Stimulated activated CD4-positive, alpha-beta T cell treated with anti-CD3 and anti-CD28 coated beads, Interleukin-2, amount 100 ng/mL, for 48 hours (primary cell): ENCODE measurements at regions not wholly inside any gene's neighbourhood (a gene's known extent, or its start where the extent isn't known, plus 50 kb on each side); places are given as distances from the start of the nearest gene placed in this dataset.
A peak's percentile ranks its signal among the peaks of the same experiment; 100 is the strongest.

Experiments
- DNase-seq, 2 donors: peaks; one replicate each; pipeline ENCODE4 v3.0.0-alpha.2; 2020

DNA sequence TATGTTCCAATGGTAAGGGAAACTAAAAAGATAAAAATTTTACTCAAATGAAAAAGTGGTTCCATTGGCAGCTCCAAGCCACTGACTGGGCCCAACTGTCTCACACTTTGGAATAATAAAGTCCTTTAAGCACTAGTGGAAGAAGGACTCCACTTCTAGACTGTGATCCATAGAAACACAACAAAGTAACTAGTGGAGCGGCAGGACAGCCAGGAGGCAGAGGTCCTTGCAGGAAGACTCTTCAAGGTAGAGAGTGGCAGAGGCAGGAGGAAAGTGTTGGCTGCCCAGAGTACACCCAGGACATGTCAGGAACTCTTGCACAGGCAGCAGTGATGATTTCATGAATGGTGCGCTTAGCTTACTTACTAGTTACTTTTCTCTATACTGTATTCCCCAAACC, 65.0 kb upstream of the CCN6 start:
- DNase-seq = no peak

DNA sequence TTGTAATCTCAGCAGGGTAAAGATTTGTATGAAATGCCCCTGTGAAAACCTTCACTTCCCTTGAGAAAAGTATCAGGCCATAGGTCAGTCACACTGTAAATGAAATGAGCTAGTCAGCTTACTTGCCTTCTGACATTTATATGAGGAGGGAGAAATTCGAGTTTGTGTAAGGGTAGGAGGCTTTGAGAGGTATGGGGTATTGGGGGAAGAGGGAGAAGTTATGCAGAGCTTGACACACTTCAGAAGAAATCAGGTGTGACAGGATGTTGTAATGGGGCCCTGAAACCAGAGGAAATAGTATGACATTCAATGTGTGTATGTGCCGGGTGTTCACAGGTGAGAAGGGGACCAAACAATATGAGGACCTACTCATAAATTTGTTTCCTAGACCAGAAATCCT, 64.2 kb upstream of the CCN6 start:
- no peak for DNase-seq

DNA sequence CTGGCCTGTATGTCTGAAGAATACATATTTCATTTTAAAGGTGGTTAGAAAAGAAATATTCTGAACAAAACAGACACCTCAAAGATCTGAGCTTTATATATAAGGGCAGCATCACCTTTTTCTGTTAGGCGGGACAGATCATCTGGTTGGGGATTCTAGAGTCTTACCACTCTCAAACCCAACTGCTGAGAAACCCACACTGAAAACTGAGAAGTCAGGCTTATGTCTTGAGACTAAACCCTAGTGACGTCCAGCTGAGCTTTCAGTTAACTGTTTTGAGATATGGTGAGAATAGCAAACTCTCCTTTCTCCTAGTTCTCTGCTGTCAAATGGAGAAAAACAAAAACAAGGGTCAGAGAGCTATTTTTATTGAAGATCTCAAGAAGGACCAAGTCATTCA, 63.7 kb upstream of the CCN6 start:
- no peak for DNase-seq

DNA sequence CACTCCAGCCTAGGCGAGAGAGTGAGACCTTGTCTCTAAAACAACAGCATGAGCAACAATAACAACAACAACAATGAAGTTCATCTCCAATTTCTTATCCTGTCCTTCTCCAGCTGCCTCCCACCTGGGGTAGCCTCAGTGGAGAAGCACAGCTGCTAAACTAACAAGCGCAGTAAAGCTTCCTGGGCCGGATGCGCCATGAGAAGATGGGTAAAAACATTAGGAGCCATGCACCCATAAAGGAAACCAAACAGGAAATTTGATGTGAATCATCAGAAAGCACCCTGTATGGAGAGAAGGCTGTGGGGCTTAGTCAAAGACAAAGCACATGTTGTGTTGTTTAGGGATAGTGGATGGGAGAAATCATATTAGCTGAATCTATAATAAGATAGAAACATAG, 61.1 kb upstream of the CCN6 start:
- DNase-seq = no peak

DNA sequence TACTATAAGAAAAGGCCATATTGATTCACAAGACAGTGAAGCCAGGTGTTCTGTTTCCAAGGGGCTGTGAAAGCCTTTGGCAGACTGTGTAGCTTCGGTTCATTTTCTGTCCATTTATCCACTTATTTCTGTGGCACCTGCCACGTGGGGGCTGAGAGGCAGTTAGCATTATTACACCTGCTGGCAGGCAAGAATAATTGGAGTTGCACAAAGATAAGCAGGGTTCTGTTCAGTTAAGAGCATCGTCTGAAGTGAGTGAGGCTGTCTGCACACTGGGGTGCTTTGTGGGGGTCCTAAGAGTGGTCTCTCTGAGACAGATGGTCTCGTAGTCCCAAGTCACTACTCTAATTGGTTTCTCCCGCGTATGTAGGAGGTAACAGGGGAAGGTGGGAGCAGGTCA, 60.6 kb upstream of the CCN6 start:
- no peak for DNase-seq

DNA sequence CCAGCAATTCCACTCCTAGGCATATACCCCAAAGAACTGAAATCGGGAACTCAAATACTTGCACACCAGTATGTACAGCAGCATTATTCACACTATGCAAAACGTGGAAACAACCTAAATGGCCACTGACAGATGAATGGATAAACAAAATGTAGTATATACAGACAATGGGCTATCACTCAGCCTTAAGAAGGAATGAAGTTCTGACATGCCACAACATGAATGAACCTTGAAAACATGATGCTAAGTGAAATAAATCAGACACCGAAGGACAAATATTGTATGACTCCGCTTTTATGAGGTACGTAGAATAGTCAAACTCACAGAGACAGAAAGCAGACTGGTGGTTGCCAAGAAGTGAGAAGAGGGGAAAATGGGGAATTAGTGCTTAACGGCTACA, 59.1 kb upstream of the CCN6 start:
- no peak for DNase-seq

DNA sequence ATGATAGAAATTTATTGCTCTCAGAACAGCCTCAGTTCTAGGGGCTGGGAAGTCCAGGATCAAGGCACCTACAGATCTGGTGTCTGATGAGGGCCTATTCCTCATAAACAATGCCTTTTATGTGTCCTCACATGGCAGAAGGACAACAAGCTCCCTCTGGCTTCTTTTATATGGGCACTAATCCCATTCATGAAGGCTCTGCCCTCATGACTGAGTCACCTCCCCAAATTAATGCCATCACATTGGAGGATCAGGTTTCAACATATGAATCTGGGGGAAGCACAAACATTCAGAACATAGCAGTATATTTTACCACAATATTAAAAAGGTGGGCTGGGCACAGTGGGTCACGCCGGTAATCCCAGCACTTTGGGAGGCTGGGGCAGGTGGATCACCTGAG, 58.5 kb upstream of the CCN6 start:
- no peak for DNase-seq

DNA sequence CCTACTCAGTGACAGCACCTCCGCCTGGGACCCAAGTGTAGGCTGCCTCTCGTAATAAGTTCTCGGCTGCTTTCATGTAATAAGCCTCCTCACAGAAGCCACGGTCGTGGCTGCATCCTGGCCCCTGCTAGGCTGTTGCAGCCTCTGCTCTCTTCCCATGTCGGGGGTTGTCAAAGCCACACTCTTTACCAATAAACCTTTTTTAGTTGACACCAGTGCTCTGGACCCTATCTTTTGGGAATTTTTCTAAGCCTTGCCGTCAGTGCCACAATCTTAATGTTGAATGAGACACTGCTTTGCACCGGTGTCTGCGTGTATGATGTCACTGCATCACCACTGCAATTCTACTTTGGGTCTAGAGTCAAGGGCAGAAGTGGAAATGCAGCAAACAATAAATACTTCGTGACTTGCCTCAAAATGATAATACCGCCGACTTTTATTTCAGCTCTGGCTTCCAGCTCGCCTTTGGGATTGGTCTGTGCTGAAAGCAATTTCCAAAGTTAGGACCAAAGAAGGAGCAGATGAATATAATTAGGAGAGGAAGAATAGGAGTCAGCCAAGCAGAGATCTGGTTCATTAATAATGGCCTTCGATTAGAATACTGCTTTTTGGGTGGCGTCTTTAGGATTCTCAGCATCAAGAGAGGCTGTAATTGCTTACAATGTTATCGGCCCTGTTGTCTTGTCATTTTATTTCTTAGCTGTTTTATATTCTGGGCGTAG, 57.6 kb upstream of the CCN6 start:
- DNase-seq = no peak

DNA sequence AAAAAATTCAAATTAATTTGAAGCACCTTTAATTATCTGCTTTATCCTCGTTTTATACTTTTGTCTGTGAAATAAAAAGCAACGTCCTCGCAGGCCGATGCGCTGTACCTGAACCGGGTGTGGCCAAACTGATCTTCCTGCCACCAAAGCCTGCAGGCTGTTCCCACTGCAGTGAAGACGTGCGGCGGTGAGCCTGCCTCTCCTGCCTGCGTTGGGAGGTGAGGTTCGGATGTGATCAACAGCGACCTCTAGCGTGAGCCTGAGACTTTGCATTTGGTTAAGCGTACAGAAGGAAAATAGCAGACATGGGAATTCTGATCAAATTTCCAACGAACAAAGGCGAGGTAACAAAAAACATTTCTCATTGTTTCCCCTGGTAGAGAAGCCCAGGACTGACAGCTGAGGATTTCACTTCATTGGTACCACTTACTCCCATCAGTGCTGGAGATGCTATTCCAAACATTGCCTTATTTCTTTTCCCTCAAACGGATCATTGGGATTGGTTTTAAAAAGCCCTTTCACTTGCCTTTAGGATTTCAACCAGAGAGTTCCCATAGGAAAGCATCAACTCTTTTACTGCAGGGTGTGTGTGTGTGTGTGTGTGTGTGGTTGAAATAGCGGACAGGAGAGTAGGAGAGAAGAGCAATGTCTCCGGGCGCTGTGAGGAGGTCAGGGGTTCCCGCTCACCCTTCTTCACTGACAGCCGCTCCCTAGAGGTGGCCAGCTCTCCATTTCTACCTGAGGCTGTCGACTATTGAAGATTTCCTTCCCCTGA, 56.6 kb upstream of the CCN6 start:
- DNase-seq = peak; percentile 74 to 75

DNA sequence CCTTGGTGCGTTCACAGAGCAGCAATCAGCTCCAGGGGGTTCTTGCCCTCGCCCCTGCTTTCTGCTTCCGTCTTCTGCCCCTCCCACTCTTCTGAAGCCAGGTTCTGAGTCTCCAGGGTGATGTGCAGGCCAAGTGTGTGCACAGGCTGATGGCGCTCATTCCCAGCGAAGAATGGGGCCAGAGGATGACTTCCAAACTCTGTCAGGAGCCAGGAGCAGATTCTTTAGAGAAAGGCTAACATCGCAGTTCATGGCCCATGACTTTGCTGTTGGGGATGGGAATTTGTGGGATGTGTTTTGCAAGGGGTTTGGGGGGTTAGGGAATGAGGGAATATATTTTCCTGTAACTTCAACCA, 56.1 kb upstream of the CCN6 start:
- DNase-seq = no peak

DNA sequence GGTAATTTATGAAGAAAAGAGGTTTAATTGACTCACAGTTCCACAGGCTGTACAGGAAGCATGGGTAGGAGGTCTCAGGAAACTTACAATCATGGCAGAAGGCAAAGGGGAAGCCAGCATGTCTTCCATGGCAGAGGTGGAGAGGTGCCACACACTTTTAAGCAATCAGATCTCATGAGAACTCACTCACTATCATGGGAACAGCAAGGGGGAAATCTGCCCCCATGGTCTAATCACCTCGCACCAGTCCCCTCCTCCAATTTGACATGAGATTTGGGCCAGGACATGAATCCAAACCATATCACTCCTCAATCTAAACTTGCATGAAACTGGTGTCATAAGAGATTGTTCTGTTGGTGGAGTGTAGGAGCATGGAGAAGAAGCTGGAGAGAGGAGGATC, 51.6 kb upstream of the CCN6 start:
- no peak for DNase-seq
